Stomach (tissue), 4 donors: ENCODE measurements at regions not wholly inside any gene's neighbourhood (a gene's known extent, or its start where the extent isn't known, plus 50 kb on each side); places are given as distances from the start of the nearest gene placed in this dataset.

Experiments
- CTCF ChIP-seq, 7 experiments: fragments of 450-650 bp in 4 of 7; fragments of 200-600 bp in 3 of 7; sonication (generic) in 3 of 7; IDR thresholded peaks; one replicate each; pipeline ENCODE4 v1.5.1; 2016 to 2019; ENCODE audit warnings: antibody characterized with exemption in 7 of 7, control low read depth in 2 of 7, mild to moderate bottlenecking in 1 of 7
- EP300 ChIP-seq: sonication (generic); formaldehyde crosslinking; IDR thresholded peaks from one replicate; pipeline ENCODE4 v1.6.1; 2017; ENCODE audit warnings: antibody characterized with exemption
- POLR2A ChIP-seq, 4 donors: fragments of 450-650 bp; IDR thresholded peaks; one replicate each; pipeline ENCODE4 v1.6.1; 2016; ENCODE audit warnings: antibody characterized with exemption in 4 of 4, control low read depth in 2 of 4, mild to moderate bottlenecking in 1 of 4, moderate library complexity in 1 of 4
- POLR2AphosphoS5 ChIP-seq, 3 donors: sonication (generic); formaldehyde crosslinking; IDR thresholded peaks; one replicate each; pipeline ENCODE4 v1.6.1; 2016; ENCODE audit warnings: antibody characterized with exemption in 3 of 3

- TF ChIP-seq POLR2A (IDR thresholded peaks at IDR 0.05) (no peak), CTCF (IDR thresholded peaks at IDR 0.05) (no peak), EP300 (no peak), POLR2AphosphoS5 (IDR thresholded peaks at IDR 0.05) (no peak)
Measured at GRCh38 chr12:115320967-115321366, 637.0 kb upstream of the TBX3 start.
